Ishikawa (cell line): ENCODE measurements at regions not wholly inside any gene's neighbourhood (a gene's known extent, or its start where the extent isn't known, plus 50 kb on each side); places are given as distances from the start of the nearest gene placed in this dataset.

Experiments
- CEBPB ChIP-seq: IDR thresholded peaks from 2 replicates; pipeline ENCODE4 v1.6.1; 2012
- CREB1 ChIP-seq: IDR thresholded peaks from 2 replicates; pipeline ENCODE4 v1.6.1; 2012; ENCODE audit warnings: low read depth
- EGR1 ChIP-seq: IDR thresholded peaks from 2 replicates; pipeline ENCODE4 v1.6.1; 2012
- EP300 ChIP-seq: IDR thresholded peaks from 2 replicates; pipeline ENCODE4 v1.6.1; 2012; ENCODE audit warnings: borderline replicate concordance
- RAD21 ChIP-seq: IDR thresholded peaks from 2 replicates; pipeline ENCODE4 v1.6.1; 2012; ENCODE audit warnings: low read depth
- REST ChIP-seq: IDR thresholded peaks from 2 replicates; pipeline ENCODE4 v1.6.1; 2012; ENCODE audit warnings: low read depth, mild to moderate bottlenecking
- TAF1 ChIP-seq: IDR thresholded peaks from 2 replicates; pipeline ENCODE4 v1.6.1; 2012; ENCODE audit warnings: low read depth, mild to moderate bottlenecking
- USF1 ChIP-seq: IDR thresholded peaks from 2 replicates; pipeline ENCODE4 v1.6.1; 2012
- YY1 ChIP-seq: IDR thresholded peaks from 2 replicates; pipeline ENCODE4 v1.6.1; 2012; ENCODE audit warnings: low read depth

DNA sequence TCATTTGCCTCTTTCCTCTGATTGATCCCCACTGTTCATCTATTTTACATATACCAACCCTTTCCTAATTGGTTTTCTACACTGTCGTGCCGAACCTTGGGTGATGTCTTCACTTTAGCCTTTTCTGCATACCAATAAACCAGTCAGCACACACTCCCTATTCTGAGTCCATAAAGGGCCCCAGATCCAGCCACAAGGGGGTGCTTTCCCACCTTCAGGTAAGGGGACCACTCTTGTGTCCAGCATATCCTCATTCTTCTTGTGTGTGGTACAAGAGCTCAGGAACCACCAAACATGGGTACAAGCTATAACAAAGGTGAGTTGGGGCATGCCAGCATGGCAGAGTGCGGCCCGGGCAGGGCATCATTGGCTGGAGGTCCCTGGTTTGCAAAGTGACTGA, 859.8 kb downstream of the FSCB start:
- no peak for TF ChIP-seq TAF1
- TF ChIP-seq CEBPB: no peak
- TF ChIP-seq USF1: no peak
- TF ChIP-seq EP300: no peak
- no peak for TF ChIP-seq EGR1
- TF ChIP-seq YY1: no peak
- TF ChIP-seq RAD21: no peak
- no peak for TF ChIP-seq CREB1
- no peak for TF ChIP-seq REST
